K562 (cell line): ENCODE measurements at regions not wholly inside any gene's neighbourhood (a gene's known extent, or its start where the extent isn't known, plus 50 kb on each side); places are given as distances from the start of the nearest gene placed in this dataset.

ENCODE experiments used
- ATAC-seq: fragments of 200-7000 bp; cut with Tn5 transposase; 3 replicates; pipeline ENCODE4 v1.9.1; 2020; ENCODE audit warnings: moderate library complexity
- BruUV-seq: library from RNA; stranded (reverse); fragments of 400-500 nt; replicated peaks from 2 replicates; lab custom pipeline; 2021; lab: Mats Ljungman, UMichigan
- CTCF ChIA-PET: fragments of 300-600 bp; formaldehyde crosslinking; extraction: SDS; loops from one replicate; lab custom pipeline; 2021; ENCODE audit warnings: low intra/inter-chr PET ratio; lab: Yijun Ruan, JAX
- POLR2A ChIA-PET: fragments of 300-600, 350-650 bp; sonication (Branson Sonifier 250); formaldehyde crosslinking; extraction: SDS; loops from one replicate; lab custom pipeline; 2021; ENCODE audit warnings: antibody characterized with exemption, inconsistent platforms; lab: Yijun Ruan, JAX
- DNase-seq, 4 experiments: peaks; one replicate each; pipeline versions ENCODE4 v3.0.0 to v3.0.0-alpha.2; 2011 to 2018; ENCODE audit warnings: low spot score in 3 of 4, mixed read lengths in 3 of 4; ENCODE audit errors: extremely low read depth in 1 of 4
- FAIRE-seq: peaks from 2 replicates; lab custom pipeline; 2011; peaks lifted over from hg19 to GRCh38; lab: Jason Lieb, UNC
- H2AFZ ChIP-seq: 2 replicates; pipeline ENCODE4 v1.6.0; 2011; ENCODE audit warnings: low read depth, low read length, control low read depth, inconsistent platforms
- H3K27ac ChIP-seq: fragments of 200-600 bp; 3 replicates; pipeline ENCODE4 v1.8.0; 2011; ENCODE audit warnings: low read depth, mild to moderate bottlenecking, control low read depth, inconsistent platforms, low read length, moderate library complexity, mixed read lengths; ENCODE audit errors: extremely low read depth
- H3K27me3 ChIP-seq, 2 experiments: fragments of 300-600 bp in 1 of 2; 2 replicates in 1 of 2; 3 replicates in 1 of 2; pipeline versions ENCODE4 v1.6.0 to v1.8.0; 2011; ENCODE audit warnings: inconsistent platforms in 2 of 2, low read length in 2 of 2, mild to moderate bottlenecking in 1 of 2, mixed read lengths in 1 of 2, moderate library complexity in 1 of 2; ENCODE audit not compliant: control insufficient read depth in 2 of 2, insufficient read depth in 2 of 2
- H3K36me3 ChIP-seq: fragments of 300-600 bp; 3 replicates; pipeline ENCODE4 v1.8.0; 2011; ENCODE audit warnings: mild to moderate bottlenecking, low read length, inconsistent platforms; ENCODE audit not compliant: control insufficient read depth, insufficient read depth
- H3K4me1 ChIP-seq, 2 experiments: fragments of 200-600 bp in 1 of 2; replicated peaks in 1 of 2; 2 replicates in 1 of 2; 3 replicates in 1 of 2; pipeline versions ENCODE4 v1.5.1 to v1.8.0; 2011; ENCODE audit warnings: inconsistent platforms in 2 of 2, low read length in 2 of 2, mild to moderate bottlenecking in 1 of 2, mixed read lengths in 1 of 2, moderate library complexity in 1 of 2; ENCODE audit not compliant: control insufficient read depth in 2 of 2, insufficient read depth in 2 of 2
- H3K4me2 ChIP-seq: 2 replicates; pipeline ENCODE4 v1.6.1; 2011; ENCODE audit warnings: low read length, control low read depth, inconsistent platforms, mixed read lengths; ENCODE audit not compliant: insufficient read depth
- H3K4me3 ChIP-seq: fragments of 200-600 bp; sonication (generic), shearing (Covaris generic); 2 replicates; pipeline ENCODE4 v1.5.1; 2016; ENCODE audit warnings: control low read depth, inconsistent platforms
- H3K79me2 ChIP-seq: fragments of 200-600 bp; 3 replicates; pipeline ENCODE4 v1.8.0; 2011; ENCODE audit warnings: low read length, inconsistent platforms; ENCODE audit not compliant: control insufficient read depth, insufficient read depth
- H3K9ac ChIP-seq, 2 experiments: 2 replicates each; pipeline versions ENCODE4 v1.6.0 to v1.6.1; 2011; ENCODE audit warnings: low read depth in 2 of 2, low read length in 2 of 2, control low read depth in 1 of 2, inconsistent platforms in 1 of 2, mild to moderate bottlenecking in 1 of 2, mixed read lengths in 1 of 2; ENCODE audit not compliant: insufficient read depth in 1 of 2
- H3K9me1 ChIP-seq: one replicate; pipeline ENCODE4 v1.6.0; 2011; ENCODE audit warnings: inconsistent platforms, mild to moderate bottlenecking, low read length, moderate library complexity; ENCODE audit not compliant: control insufficient read depth, insufficient read depth
- H3K9me3 ChIP-seq: replicated peaks from 2 replicates; pipeline ENCODE4 v1.5.1; 2011; ENCODE audit warnings: low read depth, low read length, inconsistent platforms; ENCODE audit not compliant: control insufficient read depth, insufficient read depth
- H4K20me1 ChIP-seq: replicated peaks from 2 replicates; pipeline ENCODE4 v1.6.1; 2011; ENCODE audit warnings: low read length, inconsistent platforms, mixed read lengths; ENCODE audit not compliant: control insufficient read depth, insufficient read depth
- CLOCK ChIP-seq: fragments of 250-450 bp; sonication (Bioruptor Pico); IDR thresholded peaks from 2 replicates; pipeline ENCODE4 v1.4.0; 2020; ENCODE audit warnings: mild to moderate bottlenecking, moderate library complexity, borderline replicate concordance
- CREB1 ChIP-seq, 2 experiments: sonication (generic) in 1 of 2; formaldehyde crosslinking in 1 of 2; IDR thresholded peaks; 2 replicates each; pipeline versions ENCODE4 v1.6.1 to v1.8.0; 2012 to 2022; ENCODE audit warnings: inconsistent platforms in 1 of 2, mild to moderate bottlenecking in 1 of 2, missing genetic modification reagents in 1 of 2, moderate library complexity in 1 of 2
- ELF2 ChIP-seq: fragments of 250-450 bp; sonication (Bioruptor Pico); IDR thresholded peaks from 2 replicates; pipeline ENCODE4 v1.5.0; 2021; ENCODE audit warnings: mild to moderate bottlenecking
- HDAC6 ChIP-seq: IDR thresholded peaks from 2 replicates; pipeline ENCODE4 v1.6.1; 2012; ENCODE audit warnings: low read depth, mild to moderate bottlenecking, control low read depth, inconsistent platforms, low read length, moderate library complexity
- MLX ChIP-seq, 2 experiments: fragments of 450-650 bp in 1 of 2; sonication (generic) in 1 of 2; formaldehyde crosslinking; conservative IDR thresholded peaks; 2 replicates each; pipeline versions ENCODE4 v1.4.0 to v1.8.1; 2020 to 2022; ENCODE audit warnings: mild to moderate bottlenecking in 1 of 2, missing genetic modification reagents in 1 of 2
- MNT ChIP-seq, 2 experiments: fragments of 450-650 bp; conservative IDR thresholded peaks; 2 replicates each; pipeline ENCODE4 v1.6.1; 2017; ENCODE audit warnings: mild to moderate bottlenecking in 2 of 2, moderate library complexity in 2 of 2
- NR3C1 ChIP-seq: sonication (generic); formaldehyde crosslinking; IDR thresholded peaks from 2 replicates; pipeline ENCODE4 v1.8.1; 2022; ENCODE audit warnings: missing genetic modification reagents
- SMAD2 ChIP-seq: fragments of 150-350 bp; IDR thresholded peaks from 2 replicates; pipeline ENCODE4 v1.6.1; 2014; ENCODE audit warnings: low read depth, mild to moderate bottlenecking, low read length
- TSHZ1 ChIP-seq: fragments of 250-450 bp; sonication (Bioruptor Pico); IDR thresholded peaks from 2 replicates; pipeline ENCODE4 v1.4.0; 2020; ENCODE audit warnings: mild to moderate bottlenecking, moderate library complexity
- YY1 ChIP-seq, 3 experiments: IDR thresholded peaks; 2 replicates each; pipeline ENCODE4 v1.6.1; 2011; ENCODE audit warnings: low read length in 2 of 3, mild to moderate bottlenecking in 2 of 3, moderate library complexity in 2 of 3, borderline replicate concordance in 1 of 3, control low read depth in 1 of 3, low read depth in 1 of 3; ENCODE audit not compliant: insufficient read depth in 3 of 3, insufficient replicate concordance in 2 of 3, control insufficient read depth in 1 of 3, insufficient read length in 1 of 3; ENCODE audit errors: extremely low read depth in 1 of 3
- ZKSCAN3 ChIP-seq: fragments of 250-450 bp; sonication (Bioruptor Pico); IDR thresholded peaks from 2 replicates; pipeline ENCODE4 v1.4.0; 2020
- ZNF717 ChIP-seq: fragments of 250-450 bp; sonication (Bioruptor Pico); IDR thresholded peaks from 2 replicates; pipeline ENCODE4 v1.5.0; 2021
- WGBS: fragments of 100-300 bp; shearing (Covaris generic); methylation state at CpG from one replicate; pipeline ENCODE4 v1.1.6; 2016; ENCODE audit warnings: low coverage, mixed read lengths; ENCODE audit not compliant: insufficient coverage; ENCODE audit errors: missing lambda C conversion rate; 5-methylcytosine and 5-hydroxymethylcytosine counted together
- in situ Hi-C: fragments of 300-500 bp; cut with MboI; formaldehyde crosslinking; loops from 4 replicates; pipeline ENCODE4 v1.15.0; 2018; ENCODE audit warnings: inconsistent platforms, mixed read lengths
- intact Hi-C: fragments of 100-400 bp; cut with micrococcal nuclease; formaldehyde crosslinking; loops from 2 replicates; pipeline ENCODE4 v1.14.2; 2022

GRCh38 chr12:13724136-13724535 lies 257.3 kb downstream of the GRIN2B start (continued):
- TF ChIP-seq MLX (CRISPR knock-in tag; conservative IDR thresholded peaks at IDR 0.05), result no peak
- no peak for TF ChIP-seq CREB1 (IDR thresholded peaks at IDR 0.05)
- TF ChIP-seq CREB1 (CRISPR knock-in tag; IDR thresholded peaks at IDR 0.05), result no peak
- TF ChIP-seq HDAC6, result no peak

- intact Hi-C loops, result no loop called here
- FAIRE-seq (no peak), ATAC-seq (no peak), DNase-seq (no peak)
- in situ Hi-C loops, result no loop called here
- Histone ChIP-seq H3K27ac (no peak overlapping the region), H3K4me3 (no peak overlapping the region), H3K27me3 (no peaks in the 10 kb centered on the region), H3K9me3 (no peaks in the 10 kb centered on the region), H3K9me1 (no peaks in the 10 kb centered on the region), H2AFZ (no peak overlapping the region), H3K4me2 (no peak overlapping the region), H3K79me2 (no peaks in the 10 kb centered on the region), H3K9ac (no peak overlapping the region), H3K36me3 (no peaks in the 10 kb centered on the region), H3K4me1 (no peaks in the 10 kb centered on the region), H4K20me1 (no peaks in the 10 kb centered on the region)
- ChIA-PET POLR2A (no interaction called here), CTCF (no interaction called here)
- 0% methylated on average over 2 of the region's 2 CpGs for whole genome bisulfite sequencing
- BruUV-seq, result no TSS peak
- TF ChIP-seq YY1 (IDR thresholded peaks at IDR 0.05; ENCODE audit: borderline replicate concordance in 1 of 3, control insufficient read depth in 1 of 3, extremely low read depth in 1 of 3, insufficient read depth in 3 of 3, insufficient read length in 1 of 3, insufficient replicate concordance in 2 of 3, low read depth in 1 of 3, low read length in 2 of 3) (no peak), TSHZ1 (no peak), ELF2 (CRISPR knock-in tag) (no peak), MNT (conservative IDR thresholded peaks at IDR 0.05) (no peak), ZNF717 (CRISPR knock-in tag) (no peak), CLOCK (CRISPR knock-in tag) (no peak), SMAD2 (no peak), ZKSCAN3 (CRISPR knock-in tag) (no peak), NR3C1 (CRISPR knock-in tag) (no peak)
Measured at GRCh38 chr12:13719986-13720385, 261.4 kb downstream of the GRIN2B start.
